GM19351 (cell line): ENCODE measurements at regions not wholly inside any gene's neighbourhood (a gene's known extent, or its start where the extent isn't known, plus 50 kb on each side); places are given as distances from the start of the nearest gene placed in this dataset.
"Not testable (repeated sequence)": the region's sequence is repeated elsewhere in the genome, so short reads cannot be mapped to it uniquely, and the experiment has no call there.

Experiments used
- ATAC-seq: cut with Tn5 transposase; IDR thresholded peaks from one replicate; pipeline ENCODE4 v1.9.1; 2021; ENCODE audit warnings: mild to moderate bottlenecking, moderate library complexity; ENCODE audit not compliant: unreplicated experiment

DNA sequence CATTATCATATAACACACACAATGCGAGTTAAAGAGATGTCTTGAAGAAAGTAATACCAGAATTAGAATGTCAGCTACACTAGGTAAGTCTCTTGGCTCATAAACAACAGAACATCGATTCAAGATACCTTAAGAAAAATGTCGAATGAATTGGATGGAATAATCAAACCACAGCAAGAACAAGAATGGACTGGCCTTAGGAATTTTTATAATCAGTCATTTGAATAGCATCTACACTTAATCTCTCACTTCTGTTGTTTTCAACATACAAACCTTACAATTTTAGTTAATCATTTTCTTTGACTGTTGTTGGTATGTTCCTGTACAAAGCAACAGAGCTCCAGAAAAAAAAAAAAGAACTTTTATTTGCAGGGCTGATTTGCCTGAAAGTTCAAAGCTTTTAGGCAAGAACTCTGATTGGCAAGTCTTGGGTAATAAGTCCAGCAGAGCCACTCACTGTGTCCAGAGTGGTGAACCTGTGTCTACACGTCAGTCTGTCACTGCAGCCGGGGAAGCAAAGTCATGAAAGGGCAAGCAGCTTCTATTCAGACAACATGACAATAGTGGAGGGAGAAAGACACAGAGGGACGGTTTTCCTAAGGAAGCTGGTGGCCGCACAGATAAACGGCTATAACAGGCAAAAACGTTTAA is 1026.1 kb upstream of the MIR17HG start:
- ATAC-seq: no peak

DNA sequence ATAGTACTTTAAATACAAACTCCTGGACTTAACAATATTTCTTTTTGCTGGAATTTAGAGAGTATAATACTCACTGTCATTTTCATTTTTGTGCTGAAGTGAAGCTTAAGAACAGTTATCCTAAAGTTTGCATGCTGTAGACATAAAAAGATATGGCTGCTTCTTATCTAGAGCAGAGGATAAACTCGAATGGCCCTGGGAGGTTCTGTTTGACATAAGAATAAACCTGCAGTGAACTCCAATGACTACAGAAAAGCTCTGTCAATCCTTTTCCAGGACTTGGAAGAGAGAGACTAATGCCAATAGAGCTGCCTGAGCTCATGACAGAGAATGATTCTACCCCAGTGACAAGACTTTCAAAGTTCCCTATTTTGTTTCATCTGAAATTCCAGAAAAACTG is 1017.8 kb upstream of the MIR17HG start:
- ATAC-seq: no peak

DNA sequence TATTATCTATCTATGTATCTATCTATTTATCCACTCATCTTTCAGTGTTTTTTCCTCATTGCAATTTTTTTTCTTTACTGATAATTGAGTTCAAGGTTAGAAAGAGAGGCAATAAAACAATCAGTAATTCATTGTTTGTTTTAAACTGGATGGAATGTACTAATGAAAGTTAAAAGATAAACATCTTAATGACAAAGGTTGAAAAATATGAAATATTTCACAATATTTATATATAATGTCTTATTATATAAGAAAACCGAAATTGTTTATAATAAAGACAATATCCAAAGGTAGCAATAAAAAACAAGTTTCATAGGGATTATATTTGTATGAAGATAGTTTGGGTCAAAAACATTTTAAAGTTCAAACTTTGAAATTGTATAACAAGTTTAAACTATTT is 1015.5 kb upstream of the MIR17HG start:
- ATAC-seq: no peak

DNA sequence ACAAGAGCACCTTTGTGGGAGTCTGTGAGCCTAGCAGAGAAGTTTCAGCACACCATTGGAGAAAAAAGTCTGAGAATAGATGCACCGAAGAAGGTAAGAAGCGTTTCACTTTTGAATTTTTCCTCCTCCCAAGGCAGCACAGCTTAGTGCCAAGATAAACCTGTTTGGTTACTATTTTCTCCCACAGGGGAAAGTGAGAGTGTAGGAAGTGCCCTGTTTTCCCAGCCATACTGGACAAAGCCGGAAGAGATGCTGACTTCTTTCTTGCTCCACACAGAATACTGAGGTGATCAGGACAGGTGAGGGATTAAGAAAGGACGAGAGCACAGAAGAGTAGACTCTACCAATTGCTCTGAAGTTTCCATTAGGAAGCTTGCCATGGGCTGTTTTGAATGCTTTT is 1011.0 kb upstream of the MIR17HG start:
- ATAC-seq: no peak

DNA sequence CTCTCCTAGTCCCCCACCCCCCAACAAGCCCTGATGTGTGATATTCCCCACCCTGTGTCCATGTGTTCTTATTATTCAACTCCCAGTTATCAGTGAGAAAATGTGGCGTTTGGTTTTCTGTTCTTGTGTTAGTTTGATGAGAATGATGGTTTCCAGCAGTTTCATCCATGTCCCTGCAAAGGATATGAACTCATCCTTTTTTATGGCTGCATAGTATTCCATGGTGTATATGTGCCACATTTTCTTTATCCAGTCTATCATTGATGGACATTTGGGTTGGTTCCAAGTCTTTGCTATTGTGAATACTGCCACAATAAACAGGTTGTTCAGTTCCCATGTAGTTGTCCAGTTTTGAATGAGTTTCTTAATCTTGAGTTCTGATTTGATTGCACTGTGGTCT is 1006.1 kb upstream of the MIR17HG start:
- ATAC-seq: not testable (repeated sequence)

DNA sequence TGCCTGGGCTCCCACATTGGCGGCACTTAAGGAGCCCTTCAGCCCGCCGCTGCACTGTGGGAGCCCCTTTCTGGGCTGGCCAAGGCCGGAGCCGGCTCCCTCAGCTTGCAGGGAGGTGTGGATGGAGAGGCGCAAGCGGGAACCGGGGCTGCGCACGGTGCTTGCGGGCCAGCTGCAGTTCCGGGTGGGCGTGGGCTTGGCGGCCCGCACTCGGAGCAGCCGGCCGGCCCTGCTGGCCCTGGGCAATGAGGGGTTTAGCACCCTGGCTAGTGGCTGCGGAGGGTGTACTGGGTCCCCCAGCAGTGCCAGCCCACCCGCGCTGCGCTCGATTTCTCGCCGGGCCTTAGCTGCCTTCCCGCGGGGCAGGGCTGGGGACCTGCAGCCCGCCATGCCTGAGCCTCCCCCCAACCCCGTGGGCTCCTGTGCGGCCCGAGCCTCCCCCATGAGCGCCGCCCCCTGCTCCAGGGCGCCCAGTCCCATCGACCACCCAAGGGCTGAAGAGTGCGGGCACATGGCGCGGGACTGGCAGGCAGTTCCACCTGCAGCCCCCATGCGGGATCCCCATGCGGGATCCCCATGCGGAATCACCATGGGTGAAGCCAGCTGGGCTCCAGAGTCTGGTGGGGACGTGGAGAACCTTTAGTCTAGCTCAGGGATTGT is 998.9 kb upstream of the MIR17HG start:
- ATAC-seq: not testable (repeated sequence)

DNA sequence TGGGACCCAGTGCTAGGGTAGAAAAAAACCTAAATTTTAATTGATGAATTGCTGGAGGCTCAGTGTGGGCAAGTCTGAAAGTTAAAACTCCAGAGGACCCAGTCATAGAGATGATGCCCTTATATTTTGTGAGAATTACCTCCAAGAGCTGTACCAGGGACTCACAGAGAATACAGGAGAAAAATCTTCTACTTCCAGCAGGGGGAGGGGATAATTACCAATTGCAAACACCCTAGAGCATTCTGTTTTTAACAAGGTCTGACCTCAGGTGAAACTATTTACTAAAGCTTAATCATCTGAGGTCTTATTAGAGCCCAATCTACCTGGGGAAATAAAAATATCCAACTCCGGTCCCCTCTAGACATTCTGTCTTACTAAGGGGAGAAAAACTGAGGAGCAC is 994.7 kb upstream of the MIR17HG start:
- ATAC-seq: no peak

DNA sequence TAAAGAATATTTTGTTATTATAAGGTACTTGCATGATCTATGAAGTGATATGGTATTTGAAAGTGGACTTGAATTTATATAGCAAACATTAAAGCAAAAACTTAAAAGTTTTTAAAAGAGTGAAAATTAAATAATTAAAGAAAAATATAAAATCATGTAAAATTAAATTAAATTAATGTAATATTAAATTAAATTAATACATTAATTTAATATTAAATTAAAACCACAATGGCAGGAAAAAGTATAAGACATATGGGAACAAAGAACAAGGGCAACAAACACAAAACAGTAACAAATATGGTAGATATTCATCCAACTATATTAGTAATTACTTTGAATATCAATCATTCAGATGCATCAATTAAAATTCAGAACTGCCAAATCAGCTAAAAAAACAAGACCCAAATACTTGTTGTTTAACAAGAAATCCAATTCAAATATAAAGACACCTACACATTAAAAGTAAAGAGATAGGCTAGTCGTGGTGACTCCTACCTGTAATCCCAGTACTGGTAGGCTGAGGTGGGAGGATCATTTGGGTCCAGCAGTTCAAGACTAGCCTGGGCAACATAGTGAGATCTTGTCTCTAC is 992.2 kb upstream of the MIR17HG start:
- no peak for ATAC-seq

DNA sequence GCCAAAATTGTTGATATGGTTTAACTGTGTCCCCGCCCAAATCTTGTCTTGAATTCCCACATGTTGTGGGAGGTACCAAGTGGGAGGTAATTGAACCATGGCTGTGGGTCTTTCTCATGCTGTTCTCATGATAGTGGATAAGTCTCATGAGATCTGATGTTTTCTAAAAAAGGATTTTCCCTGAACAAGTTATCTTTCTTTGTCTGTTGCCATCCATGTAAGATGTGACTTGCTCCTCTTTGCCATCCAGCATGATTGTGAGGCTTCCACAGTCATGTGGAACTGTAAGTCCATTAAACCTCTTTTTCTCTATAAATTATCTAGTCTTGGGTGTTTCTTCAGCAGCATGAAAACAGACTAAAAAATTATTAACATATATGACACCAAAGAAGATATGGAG is 986.7 kb upstream of the MIR17HG start:
- ATAC-seq: no peak

DNA sequence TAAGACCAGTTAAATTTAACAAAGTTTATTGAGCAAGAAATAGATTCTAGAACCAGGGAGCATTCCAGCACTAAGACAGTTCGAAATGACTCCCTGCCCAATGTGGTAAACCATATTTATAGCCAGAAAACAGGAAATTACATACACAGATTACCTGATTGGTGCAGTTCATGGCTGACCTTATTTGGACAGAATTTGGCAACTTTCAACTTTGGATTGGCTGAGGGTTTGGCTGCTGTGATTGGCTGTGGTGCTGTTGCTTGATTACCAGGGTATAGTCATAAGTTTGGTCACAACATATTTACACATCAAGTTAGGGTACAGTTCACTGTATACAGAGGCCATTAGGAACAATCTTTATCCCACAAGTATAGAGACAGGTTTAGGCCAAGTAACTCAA is 984.8 kb upstream of the MIR17HG start:
- no peak for ATAC-seq

DNA sequence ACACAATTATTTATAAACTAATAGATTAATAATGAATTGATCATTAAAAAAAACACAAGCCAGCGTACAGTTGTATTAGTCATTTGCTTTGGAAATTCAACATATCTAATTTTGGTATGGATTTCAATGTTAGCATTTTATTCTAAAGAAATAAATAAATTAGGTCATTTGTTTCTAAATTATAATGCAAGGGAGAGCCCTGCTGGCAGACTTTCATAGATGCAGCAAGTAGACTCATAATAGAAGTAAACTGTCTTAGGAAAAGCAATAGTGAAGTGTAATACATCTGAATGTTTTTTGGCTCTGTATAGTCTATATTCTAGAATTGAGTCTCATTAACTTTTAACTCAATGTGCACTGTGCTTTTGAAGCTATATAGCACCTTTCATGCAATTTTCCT is 982.4 kb upstream of the MIR17HG start:
- ATAC-seq: no peak

DNA sequence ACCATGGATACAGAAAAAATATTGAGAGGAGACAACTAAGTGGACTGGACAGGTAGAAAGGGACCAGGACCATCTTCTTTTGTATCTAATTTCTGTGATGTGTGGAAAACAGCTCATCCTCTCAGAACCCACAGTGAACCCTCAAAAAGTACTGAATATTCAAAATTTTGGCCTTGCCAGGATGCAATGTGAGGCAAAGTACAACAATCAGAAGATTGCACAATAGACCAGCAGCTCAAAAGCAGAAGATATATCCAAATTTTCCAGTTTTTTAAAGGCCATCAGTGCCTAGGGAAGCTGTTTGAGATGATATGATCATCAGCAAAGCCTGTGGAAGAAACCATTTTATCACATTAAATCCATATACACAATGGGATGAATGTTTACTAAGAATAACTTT is 973.3 kb upstream of the MIR17HG start:
- no peak for ATAC-seq

DNA sequence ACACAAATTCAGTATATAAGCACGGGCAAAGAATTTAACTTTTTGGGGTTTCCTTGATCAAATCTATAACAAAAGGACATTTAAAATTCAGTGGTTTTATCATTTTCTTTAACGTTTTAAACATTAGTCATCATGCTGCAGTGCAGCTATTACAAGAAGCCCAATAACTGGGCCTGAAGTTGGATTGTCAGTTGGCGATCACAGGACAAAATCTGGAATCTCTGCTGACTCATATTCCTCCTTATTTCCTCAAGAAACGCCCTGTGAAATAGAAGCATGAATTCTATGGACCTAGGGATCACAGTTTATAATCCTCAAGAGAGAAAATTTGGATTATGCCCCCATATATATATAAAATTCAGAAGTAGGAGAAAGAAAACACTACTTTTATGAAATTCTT is 971.6 kb upstream of the MIR17HG start:
- no peak for ATAC-seq

DNA sequence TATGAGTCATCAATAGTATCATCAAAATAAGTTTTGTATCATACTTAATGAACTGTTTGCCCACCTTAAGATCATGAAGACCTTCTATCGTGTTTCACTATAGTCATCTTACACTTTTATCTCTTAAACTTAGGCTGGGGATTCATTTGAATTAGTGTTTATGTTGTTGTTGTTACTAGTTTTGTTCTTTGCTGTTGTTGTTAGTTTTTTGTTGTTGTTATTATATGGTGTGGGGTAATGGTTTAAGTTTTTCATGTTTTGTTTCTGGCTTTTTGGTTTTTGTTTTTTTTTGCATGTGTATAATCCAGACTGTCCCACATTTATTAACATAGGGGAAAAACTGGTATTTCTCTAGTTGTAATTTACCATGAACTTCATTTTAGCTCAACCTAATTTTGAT is 965.1 kb upstream of the MIR17HG start:
- ATAC-seq: no peak

DNA sequence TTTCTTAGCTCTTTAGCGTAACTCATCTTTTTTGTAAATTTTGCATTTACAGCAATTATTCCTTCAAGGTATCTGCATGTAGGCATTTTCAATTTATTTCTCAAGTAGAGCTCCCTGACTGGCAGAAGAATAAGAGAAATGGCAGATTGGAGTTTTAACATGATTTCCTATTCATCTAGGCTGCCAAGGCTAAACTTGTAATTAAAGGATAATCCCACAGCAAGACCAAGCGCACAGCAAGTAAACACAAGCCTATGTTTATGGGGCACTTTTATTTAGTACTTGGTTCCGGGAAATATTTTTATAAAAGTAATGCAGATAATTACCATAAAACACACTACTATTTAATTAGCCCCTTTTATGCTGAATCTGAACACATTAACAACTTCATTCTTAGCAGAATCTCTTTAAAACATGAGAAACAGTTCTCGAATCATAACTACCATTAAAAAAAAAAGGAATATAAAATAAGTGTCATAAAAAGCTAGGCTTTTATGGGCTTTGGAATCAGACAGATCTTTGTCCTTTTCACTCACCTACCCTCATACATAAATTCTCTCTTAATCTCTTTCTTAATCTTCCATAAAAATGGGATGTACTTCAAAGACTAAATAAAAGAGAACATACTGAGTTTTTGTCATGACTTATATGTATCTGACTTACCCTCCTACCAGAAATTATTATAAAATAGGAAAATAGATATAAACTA is 961.6 kb upstream of the MIR17HG start:
- ATAC-seq: no peak

DNA sequence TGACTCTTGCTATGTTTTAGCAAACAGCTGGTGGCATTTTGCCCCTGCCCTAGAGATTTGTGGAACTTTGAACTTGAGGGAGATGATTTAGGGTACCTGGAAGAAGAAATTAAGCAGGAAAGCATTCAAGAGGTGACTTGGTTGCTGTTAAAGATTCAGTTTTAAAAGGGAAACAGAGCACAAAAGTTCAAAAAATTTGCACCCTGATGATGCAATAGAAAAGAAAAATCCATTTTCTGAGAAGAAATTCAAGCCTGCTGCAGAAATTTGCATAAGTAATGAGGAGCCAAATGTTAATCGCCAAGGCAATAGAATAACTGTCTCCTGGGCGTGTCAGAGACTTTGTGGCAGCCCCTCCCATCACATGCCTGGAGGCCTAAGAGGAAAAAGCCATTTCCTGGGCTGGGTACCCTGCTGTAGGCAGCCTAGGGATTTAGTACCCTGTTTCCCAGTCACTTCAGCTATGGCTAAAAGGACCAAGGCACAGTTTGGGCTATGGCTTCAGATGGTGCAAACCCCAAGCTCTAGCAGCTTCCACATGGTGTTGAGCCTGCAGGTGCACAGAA is 958.5 kb upstream of the MIR17HG start:
- ATAC-seq: no peak

DNA sequence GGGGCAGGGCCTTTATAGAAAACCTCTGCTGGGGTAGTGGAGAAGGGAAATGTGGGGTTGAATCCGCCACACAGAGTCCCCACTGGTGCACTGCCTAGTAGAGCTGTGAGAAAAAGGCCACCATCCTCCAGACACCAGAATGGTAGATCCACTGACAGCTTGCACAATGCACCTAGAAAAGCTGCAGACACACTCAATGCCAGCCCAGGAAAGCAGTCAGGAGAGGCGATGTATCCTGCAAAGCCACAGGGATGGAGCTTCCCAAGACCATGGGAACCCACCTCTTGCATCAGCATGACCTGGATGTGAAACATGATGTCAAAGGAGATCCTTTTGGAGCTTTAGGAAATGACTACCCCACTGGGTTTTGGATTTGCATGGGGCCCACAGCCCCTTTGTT is 958.0 kb upstream of the MIR17HG start:
- no peak for ATAC-seq

DNA sequence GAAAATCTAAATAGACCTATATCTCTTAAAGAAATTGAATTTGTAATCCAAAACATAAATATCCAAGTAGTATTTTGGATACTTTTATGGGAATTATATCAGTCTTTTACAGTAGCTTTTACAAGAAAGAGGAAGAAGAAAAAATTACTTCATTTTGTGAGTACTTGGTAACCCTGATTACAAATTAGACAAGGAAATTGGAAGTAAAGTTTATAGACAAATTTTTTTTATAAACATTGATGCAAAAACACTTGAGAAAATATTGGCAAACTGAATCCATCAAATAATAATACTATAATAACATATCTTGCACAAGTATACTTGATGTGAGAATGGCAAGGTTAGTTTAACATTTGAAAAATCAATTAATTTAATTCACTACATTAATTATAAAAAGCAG is 954.1 kb upstream of the MIR17HG start:
- ATAC-seq: no peak

DNA sequence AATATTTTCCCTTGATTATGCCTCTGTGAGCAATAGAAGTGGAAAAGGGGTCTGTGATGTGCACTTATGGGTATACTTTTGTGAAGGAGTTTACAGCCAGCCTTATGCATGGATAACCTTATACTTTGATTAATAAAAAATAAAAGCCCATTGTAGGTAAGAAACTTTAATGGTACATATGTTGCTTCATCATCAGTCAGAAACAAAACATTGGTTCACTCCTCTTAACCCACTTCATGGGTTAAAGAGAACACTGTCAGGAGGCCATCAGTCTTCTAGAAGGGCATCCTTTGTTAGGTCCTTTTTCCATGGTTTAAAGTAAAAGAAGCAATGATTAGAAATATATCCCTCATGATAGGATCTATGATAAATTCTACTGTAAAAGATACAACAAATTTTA is 952.1 kb upstream of the MIR17HG start:
- no peak for ATAC-seq

DNA sequence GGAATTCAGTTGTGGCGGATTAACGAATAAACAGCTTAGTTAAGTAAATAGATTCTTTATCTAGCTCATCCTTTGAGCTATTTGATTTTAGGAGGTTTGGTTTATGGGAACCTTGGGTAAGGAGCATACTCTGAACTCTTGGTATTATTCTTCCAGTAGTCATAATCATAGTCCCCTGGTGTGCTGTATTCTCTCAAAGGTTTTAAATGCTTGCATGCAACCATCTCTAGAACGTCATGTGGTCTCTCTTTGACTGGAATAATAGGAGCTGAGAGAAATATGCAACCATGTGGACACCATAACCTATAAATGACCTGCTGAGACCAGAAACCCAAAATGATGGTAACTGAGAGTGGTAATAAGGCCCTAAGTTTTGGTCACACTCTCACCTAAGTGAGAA is 951.6 kb upstream of the MIR17HG start:
- no peak for ATAC-seq

DNA sequence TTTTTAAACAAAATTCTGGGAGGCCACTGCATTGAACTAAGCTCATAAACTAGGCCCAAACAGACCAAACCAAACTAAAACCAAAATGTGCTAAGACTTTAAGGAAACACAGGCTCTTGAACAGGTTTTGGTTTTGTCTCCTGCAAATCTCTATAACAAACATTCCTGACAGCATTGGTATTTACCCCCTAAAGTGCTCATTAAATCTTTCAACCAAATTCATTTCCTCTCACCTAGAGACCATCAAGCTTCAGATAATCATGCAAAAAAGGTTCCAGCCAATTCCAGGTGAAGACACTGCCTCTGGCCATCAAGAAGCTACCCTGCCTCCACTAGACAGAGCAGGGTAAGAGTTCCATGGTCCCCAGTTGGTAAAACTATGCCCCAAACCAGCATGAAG is 951.2 kb upstream of the MIR17HG start:
- ATAC-seq: no peak

DNA sequence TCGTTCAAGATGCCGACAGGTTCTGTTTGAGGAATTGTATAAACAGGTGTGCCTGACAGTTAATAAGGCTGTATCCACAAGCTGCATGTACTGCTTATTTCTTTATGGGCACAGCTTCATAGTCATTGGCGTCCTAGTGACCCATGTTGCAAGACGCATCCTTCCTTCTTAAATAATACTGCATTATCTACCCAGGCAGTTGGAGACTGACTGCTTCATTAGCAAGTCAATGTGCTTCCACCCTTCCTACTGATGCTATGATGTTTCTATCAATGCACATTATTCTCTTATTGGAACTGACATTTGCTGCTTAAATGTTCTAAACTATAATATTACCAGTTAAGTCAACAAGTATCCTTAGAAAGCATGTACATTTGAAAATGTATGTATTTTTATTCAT is 950.0 kb upstream of the MIR17HG start:
- no peak for ATAC-seq
